Erythroblast (primary cell): ENCODE measurements at regions not wholly inside any gene's neighbourhood (a gene's known extent, or its start where the extent isn't known, plus 50 kb on each side); places are given as distances from the start of the nearest gene placed in this dataset.

Experiments used
- GATA1 ChIP-seq: IDR thresholded peaks from 2 replicates; pipeline ENCODE4 v1.6.1; 2011; ENCODE audit warnings: low read depth, mild to moderate bottlenecking, control low read depth, low read length, moderate library complexity
- POLR2A ChIP-seq: IDR thresholded peaks from 2 replicates; pipeline ENCODE4 v1.6.1; 2011; ENCODE audit warnings: mild to moderate bottlenecking, low read length

- TF ChIP-seq POLR2A: no peak
- no peak for TF ChIP-seq GATA1
Measured at GRCh38 chr13:106238690-106239089, 296.8 kb downstream of the EFNB2 start.
